Spleen (tissue), 7 donors: ENCODE measurements at regions not wholly inside any gene's neighbourhood (a gene's known extent, or its start where the extent isn't known, plus 50 kb on each side); places are given as distances from the start of the nearest gene placed in this dataset.

Source experiments
- POLR2AphosphoS5 ChIP-seq, 3 donors: sonication (generic); formaldehyde crosslinking; IDR thresholded peaks; one replicate each; pipeline ENCODE4 v1.5.1; 2017; ENCODE audit warnings: antibody characterized with exemption in 3 of 3
- TF ChIP-seq, protein P1 (sequence below), 11 experiments: fragments of 200-600 bp in 7 of 11; fragments of 450-650 bp in 4 of 11; sonication (generic) in 4 of 11; IDR thresholded peaks in 8 of 11; conservative IDR thresholded peaks in 3 of 11; 1 replicate in 7 of 11; 2 replicates in 4 of 11; pipeline versions ENCODE4 v1.4.0 to v1.8.0; 2016 to 2021; ENCODE audit warnings: antibody characterized with exemption in 11 of 11, inconsistent platforms in 4 of 11, mild to moderate bottlenecking in 1 of 11
- donor health status: DM: no; HTN: no; CAD: no; lungs with moderate emphysema.
- donor health status: DM: no; HTN: no; CAD: no.
- donor health status: DM: no; HTN: no; CAD: no.

DNA sequence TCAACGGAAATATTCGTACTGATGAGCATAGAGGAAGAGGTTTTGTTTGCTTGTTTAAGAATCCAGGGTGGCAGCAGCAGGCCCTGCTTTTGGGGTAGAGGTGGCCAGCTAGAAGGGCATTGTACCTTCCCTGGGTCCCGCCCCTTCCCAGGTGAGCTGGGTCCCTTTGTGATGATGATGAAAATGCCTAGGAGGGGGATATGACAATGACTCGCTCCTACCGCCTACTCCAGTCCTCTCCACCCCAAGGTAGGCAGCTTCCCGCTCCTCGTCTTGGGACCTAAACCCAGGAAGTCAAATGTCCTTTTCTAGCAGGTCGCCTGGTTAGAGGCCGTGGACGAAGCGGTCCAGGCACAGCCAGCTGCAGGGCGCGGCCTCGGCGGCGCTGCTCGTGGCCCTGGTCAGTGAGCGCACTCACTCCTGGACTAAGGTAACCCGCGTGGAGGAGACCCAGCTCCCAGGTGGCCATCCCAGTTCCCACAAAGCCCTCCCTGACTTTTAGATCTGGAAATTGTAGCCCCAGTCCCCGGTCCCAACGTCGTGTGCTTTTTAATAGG, 141.4 kb downstream of the LSMEM1 start:
- no peak for TF ChIP-seq POLR2AphosphoS5 (IDR thresholded peaks at IDR 0.05)
- TF ChIP-seq, protein P1, sequence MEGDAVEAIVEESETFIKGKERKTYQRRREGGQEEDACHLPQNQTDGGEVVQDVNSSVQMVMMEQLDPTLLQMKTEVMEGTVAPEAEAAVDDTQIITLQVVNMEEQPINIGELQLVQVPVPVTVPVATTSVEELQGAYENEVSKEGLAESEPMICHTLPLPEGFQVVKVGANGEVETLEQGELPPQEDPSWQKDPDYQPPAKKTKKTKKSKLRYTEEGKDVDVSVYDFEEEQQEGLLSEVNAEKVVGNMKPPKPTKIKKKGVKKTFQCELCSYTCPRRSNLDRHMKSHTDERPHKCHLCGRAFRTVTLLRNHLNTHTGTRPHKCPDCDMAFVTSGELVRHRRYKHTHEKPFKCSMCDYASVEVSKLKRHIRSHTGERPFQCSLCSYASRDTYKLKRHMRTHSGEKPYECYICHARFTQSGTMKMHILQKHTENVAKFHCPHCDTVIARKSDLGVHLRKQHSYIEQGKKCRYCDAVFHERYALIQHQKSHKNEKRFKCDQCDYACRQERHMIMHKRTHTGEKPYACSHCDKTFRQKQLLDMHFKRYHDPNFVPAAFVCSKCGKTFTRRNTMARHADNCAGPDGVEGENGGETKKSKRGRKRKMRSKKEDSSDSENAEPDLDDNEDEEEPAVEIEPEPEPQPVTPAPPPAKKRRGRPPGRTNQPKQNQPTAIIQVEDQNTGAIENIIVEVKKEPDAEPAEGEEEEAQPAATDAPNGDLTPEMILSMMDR (IDR thresholded peaks at IDR 0.05 in 8 of 11, conservative IDR thresholded peaks at IDR 0.05 in 3 of 11) = no peak
